Tongue (tissue), 1 donor: ENCODE measurements at regions not wholly inside any gene's neighbourhood (a gene's known extent, or its start where the extent isn't known, plus 50 kb on each side); places are given as distances from the start of the nearest gene placed in this dataset.
"Not testable (repeated sequence)": the region's sequence is repeated elsewhere in the genome, so short reads cannot be mapped to it uniquely, and the experiment has no call there.

Experiments used
- DNase-seq: peaks from one replicate; pipeline ENCODE4 v3.0.0-alpha.2; 2015

- peak; percentile 78 for DNase-seq
Measured at GRCh38 chr12:58069268-58069963, 128.0 kb downstream of the ATP23 start.

- DNase-seq: no peak
Measured at GRCh38 chr12:58071994-58072393, 130.6 kb downstream of the ATP23 start.

- no peak for DNase-seq
Measured at GRCh38 chr12:58074259-58074658, 132.9 kb downstream of the ATP23 start.

GRCh38 chr12:58079806-58080205 is 138.4 kb downstream of the ATP23 start:
- DNase-seq: no peak

GRCh38 chr12:58081488-58081887 is 140.1 kb downstream of the ATP23 start:
- DNase-seq: no peak

- DNase-seq: no peak
Measured at GRCh38 chr12:58082996-58083395, 141.6 kb downstream of the ATP23 start.

- DNase-seq: no peak
Measured at GRCh38 chr12:58086006-58086405, 144.6 kb downstream of the ATP23 start.

- no peak for DNase-seq
Measured at GRCh38 chr12:58086930-58087329, 145.6 kb downstream of the ATP23 start.

- DNase-seq: no peak
Measured at GRCh38 chr12:58087423-58088127, 146.2 kb downstream of the ATP23 start.

GRCh38 chr12:58089588-58089987 is 148.2 kb downstream of the ATP23 start:
- DNase-seq: no peak

GRCh38 chr12:58090685-58091084 is 149.3 kb downstream of the ATP23 start:
- DNase-seq: no peak

- DNase-seq: no peak
Measured at GRCh38 chr12:58095002-58095401, 153.6 kb downstream of the ATP23 start.

GRCh38 chr12:58097741-58098140 is 156.4 kb downstream of the ATP23 start:
- DNase-seq: no peak

GRCh38 chr12:58099476-58099875 is 158.1 kb downstream of the ATP23 start:
- DNase-seq: no peak

GRCh38 chr12:58104351-58104755 is 163.0 kb downstream of the ATP23 start:
- peak; percentile 80 for DNase-seq

- DNase-seq: no peak
Measured at GRCh38 chr12:58105225-58106119, 164.1 kb downstream of the ATP23 start.

GRCh38 chr12:58106195-58106594 is 164.8 kb downstream of the ATP23 start:
- peak; percentile 8 for DNase-seq

- no peak for DNase-seq
Measured at GRCh38 chr12:58117201-58117600, 175.8 kb downstream of the ATP23 start.

GRCh38 chr12:58117667-58118066 is 176.3 kb downstream of the ATP23 start:
- no peak for DNase-seq

- DNase-seq: not testable (repeated sequence)
Measured at GRCh38 chr12:58125761-58126160, 184.4 kb downstream of the ATP23 start.

GRCh38 chr12:58131986-58132755 is 190.8 kb downstream of the ATP23 start:
- DNase-seq: no peak

GRCh38 chr12:58138424-58138823 is 197.1 kb downstream of the ATP23 start:
- no peak for DNase-seq
